SK-N-MC (cell line): ENCODE measurements at regions not wholly inside any gene's neighbourhood (a gene's known extent, or its start where the extent isn't known, plus 50 kb on each side); places are given as distances from the start of the nearest gene placed in this dataset.

ENCODE experiments used
- DNase-seq: peaks from one replicate; pipeline ENCODE4 v3.0.0-alpha.2; 2011; ENCODE audit warnings: low read depth, low spot score
- H3K27ac ChIP-seq: fragments of 200-600 bp; sonication (generic); 2 replicates; pipeline ENCODE4 v1.5.1; 2016; ENCODE audit warnings: mixed run types
- H3K36me3 ChIP-seq: fragments of 200-600 bp; sonication (generic); 2 replicates; pipeline ENCODE4 v1.6.1; 2017; ENCODE audit warnings: antibody characterized with exemption, low read length, mixed read lengths; ENCODE audit not compliant: insufficient read depth
- H3K4me3 ChIP-seq: fragments of 200-600 bp; sonication (generic); 2 replicates; pipeline ENCODE4 v1.5.1; 2016
- H3K9ac ChIP-seq: fragments of 200-600 bp; sonication (generic); 2 replicates; pipeline ENCODE4 v1.8.0; 2017; ENCODE audit warnings: mixed run types, mixed read lengths; ENCODE audit not compliant: insufficient read length
- H3K9me3 ChIP-seq: fragments of 200-600 bp; sonication (generic); 2 replicates; pipeline ENCODE4 v1.6.1; 2017; ENCODE audit warnings: low read depth, mild to moderate bottlenecking, antibody characterized with exemption, low read length, moderate library complexity, mixed read lengths
- EZH2 ChIP-seq: fragments of 200-600 bp; sonication (generic); IDR thresholded peaks from one replicate; pipeline ENCODE4 v1.6.1; 2017; ENCODE audit warnings: antibody characterized with exemption
- FOXP2 ChIP-seq: optimal IDR thresholded peaks from 2 replicates; pipeline ENCODE3; 2011; ENCODE audit warnings: mild to moderate bottlenecking, moderate library complexity; ENCODE audit not compliant: insufficient read depth; ENCODE audit errors: extremely low read length, control extremely low read depth
- POLR2AphosphoS5 ChIP-seq: IDR thresholded peaks from 2 replicates; pipeline ENCODE4 v1.6.1; 2012; ENCODE audit warnings: mild to moderate bottlenecking, low read depth, low read length, borderline replicate concordance

DNA sequence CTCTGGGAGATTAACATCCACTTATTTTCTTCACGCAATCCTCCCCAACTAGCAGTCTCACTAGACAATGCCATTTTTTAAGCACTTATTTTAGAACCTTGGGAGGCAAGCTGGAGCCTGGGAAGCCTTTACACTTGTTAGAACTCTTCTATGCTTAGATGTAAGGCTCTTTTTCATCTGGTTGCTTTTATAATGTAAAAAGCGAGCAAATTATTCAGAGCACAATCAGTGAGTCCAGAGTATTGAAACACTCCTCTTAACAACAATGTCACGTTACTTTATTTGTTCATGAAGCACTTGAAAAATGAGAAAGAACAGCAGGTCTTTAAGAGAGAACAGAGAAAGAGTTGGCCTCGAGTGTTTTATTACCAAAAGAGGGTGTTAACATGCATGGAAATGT, 84.1 kb upstream of the SLC8A1 start:
- Histone ChIP-seq H3K9ac (no peak overlapping the region), H3K9me3 (no peaks in the 10 kb centered on the region), H3K36me3 (no peaks in the 10 kb centered on the region), H3K27ac (no peak overlapping the region), H3K4me3 (no peak overlapping the region)
- no peak for DNase-seq
- TF ChIP-seq FOXP2 (no peak), EZH2 (no peak), POLR2AphosphoS5 (no peak)

DNA sequence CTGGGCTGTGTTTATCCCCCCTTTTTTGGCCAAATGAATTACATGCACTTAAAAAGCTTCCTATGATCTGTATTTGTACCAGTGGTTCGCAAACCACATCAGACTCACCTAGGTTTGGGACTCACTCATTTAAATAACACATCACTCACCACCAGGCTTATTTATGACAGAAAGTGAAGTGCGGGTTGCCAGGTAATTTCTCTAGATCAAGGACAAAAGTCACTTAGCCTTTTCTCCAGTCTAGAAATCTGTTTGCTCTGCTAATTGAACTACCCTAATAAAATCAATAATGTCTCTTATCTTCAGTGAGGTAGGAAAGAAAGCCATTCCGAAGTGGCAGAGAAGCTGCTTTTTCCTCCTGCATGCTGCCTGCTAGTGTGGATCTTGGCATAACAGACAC, 88.1 kb upstream of the SLC8A1 start:
- H3K9ac ChIP-seq = no peak overlapping the region
- H3K27ac ChIP-seq = no peak overlapping the region
- H3K4me3 ChIP-seq = no peak overlapping the region
- no peaks in the 10 kb centered on the region for H3K9me3 ChIP-seq
- no peak for DNase-seq
- H3K36me3 ChIP-seq = no peaks in the 10 kb centered on the region
- TF ChIP-seq POLR2AphosphoS5 = no peak
- TF ChIP-seq EZH2 = no peak
- TF ChIP-seq FOXP2 = no peak

DNA sequence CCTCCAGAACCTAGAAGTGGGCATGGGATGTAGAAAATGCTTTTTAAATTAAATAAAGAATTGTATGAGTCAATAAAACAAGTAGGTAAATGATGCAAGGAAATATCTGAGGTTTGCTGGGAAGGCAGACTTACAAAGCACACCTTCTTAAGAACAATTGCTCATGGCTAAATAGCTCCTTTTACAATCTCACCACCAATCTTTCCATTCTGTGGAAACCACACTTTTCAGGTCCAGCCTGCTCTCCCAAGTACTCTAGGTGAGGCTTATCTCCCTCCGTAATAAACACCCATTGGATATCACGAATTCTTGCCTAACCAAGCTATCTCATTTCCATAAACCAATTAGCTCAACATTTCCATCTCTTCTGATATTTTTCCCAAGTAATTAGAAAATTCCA, 91.5 kb upstream of the SLC8A1 start:
- H3K27ac ChIP-seq = no peak overlapping the region
- no peak for DNase-seq
- H3K36me3 ChIP-seq = no peaks in the 10 kb centered on the region
- H3K4me3 ChIP-seq = no peak overlapping the region
- H3K9me3 ChIP-seq = no peaks in the 10 kb centered on the region
- no peak overlapping the region for H3K9ac ChIP-seq
- no peak for TF ChIP-seq POLR2AphosphoS5

DNA sequence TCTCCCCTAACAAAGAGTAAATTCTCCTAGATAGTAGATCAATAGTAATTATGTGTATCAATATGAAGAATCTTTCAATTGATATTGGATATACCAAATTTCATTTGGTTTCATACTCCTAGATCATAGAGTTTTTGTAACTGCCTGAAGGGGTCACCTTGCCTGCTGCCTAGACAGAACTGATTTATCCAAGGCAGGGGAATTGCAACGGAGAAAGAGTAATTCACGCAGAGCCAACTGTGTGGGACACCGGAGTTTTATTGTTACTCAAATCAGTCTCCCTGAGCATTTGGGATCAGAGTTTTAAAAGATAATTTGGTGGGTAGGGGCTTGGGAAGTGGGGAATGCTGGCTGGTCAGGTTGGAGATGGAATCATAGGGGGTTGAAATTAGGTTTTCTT, 92.2 kb upstream of the SLC8A1 start:
- TF ChIP-seq POLR2AphosphoS5 = no peak
- TF ChIP-seq FOXP2 = no peak
- TF ChIP-seq EZH2 = no peak
- DNase-seq = no peak
- H3K4me3 ChIP-seq = no peak overlapping the region

DNA sequence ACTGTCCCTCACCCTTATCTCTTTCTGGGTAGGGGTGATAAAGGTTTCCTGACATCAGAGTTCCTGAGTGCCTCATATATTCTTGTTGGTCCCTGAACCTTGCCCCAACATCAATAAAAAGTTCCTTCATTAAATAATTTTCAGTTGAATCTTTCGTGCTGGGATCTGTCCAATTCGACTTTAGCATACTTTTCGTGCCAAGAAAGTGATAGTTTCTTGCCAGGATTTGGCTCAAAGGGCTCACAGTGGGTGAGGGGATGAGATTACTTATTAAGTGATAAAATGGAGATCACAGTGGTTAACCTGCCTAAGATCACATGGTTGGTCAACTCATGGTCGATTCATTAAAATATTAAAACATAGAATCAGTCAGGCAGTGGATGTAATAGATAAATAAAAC, 93.8 kb upstream of the SLC8A1 start:
- Histone ChIP-seq H3K9ac (no peak overlapping the region), H3K27ac (no peak overlapping the region), H3K4me3 (no peak overlapping the region), H3K9me3 (no peaks in the 10 kb centered on the region), H3K36me3 (no peaks in the 10 kb centered on the region)
- TF ChIP-seq FOXP2 (no peak), EZH2 (no peak), POLR2AphosphoS5 (no peak)
- DNase-seq = no peak

More for the DNA sequence above, 92.2 kb upstream of the SLC8A1 start:
- Histone ChIP-seq H3K9me3 (no peaks in the 10 kb centered on the region), H3K36me3 (no peaks in the 10 kb centered on the region), H3K9ac (no peak overlapping the region), H3K27ac (no peak overlapping the region)

DNA sequence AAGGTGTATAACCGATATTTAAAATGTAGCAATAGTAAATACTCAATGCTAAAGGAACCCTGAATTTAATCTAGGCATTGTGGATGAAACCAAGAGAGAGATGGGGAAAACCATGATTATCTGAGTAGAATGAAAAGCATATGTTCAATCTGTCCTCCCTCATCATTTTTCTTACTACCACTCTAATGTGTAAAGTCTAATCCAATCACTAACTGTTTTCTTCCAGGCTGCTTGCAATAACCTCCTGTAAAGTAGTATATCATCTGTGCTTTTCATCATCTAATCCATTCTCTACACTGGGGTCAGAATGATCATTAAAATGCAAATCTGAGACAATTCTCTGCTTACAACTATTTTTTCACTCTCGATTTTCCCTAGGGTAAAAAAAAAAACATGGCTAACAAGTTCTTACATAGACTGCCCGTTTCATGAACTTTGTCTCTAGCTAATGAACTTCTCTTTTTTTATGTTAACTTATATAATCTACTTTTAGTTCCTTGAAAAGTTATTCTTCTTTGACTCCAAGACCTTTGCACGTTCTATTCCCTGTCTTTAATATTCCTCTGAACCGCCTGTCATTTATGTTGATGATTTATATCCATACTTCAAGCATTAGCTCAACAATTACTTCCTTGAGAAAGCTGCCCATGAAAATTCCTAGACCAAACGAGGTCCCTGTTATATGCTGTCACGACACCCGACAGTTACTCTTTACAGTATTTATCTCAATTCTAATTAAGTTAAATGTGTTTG, 94.7 kb upstream of the SLC8A1 start:
- H3K9ac ChIP-seq = no peak overlapping the region
- no peaks in the 10 kb centered on the region for H3K9me3 ChIP-seq
- TF ChIP-seq FOXP2 (no peak), POLR2AphosphoS5 (no peak), EZH2 (no peak)
- no peaks in the 10 kb centered on the region for H3K36me3 ChIP-seq
- no peak overlapping the region for H3K4me3 ChIP-seq
- DNase-seq = no peak
- no peak overlapping the region for H3K27ac ChIP-seq

DNA sequence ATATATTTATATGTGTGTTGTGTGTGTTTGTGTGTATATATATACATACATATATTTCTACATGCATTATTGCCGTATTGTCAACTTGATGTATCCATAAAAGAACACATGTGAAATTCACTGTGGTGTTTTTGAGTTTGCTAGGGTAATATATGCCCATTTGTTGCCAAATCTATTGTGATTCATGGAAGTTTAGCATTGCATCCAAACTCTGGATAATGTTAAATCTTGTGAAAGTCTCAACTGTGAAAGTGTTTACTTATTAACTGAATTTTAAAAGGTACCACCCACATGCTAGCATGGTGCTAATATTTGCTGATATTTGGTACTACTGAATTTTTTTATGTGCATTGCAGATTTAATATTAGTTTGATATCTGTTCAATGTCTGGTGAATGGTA, 96.6 kb upstream of the SLC8A1 start:
- no peaks in the 10 kb centered on the region for H3K9me3 ChIP-seq
- no peak overlapping the region for H3K9ac ChIP-seq
- no peak overlapping the region for H3K27ac ChIP-seq
- no peak overlapping the region for H3K4me3 ChIP-seq
- no peak for DNase-seq
- TF ChIP-seq POLR2AphosphoS5 (no peak), EZH2 (no peak), FOXP2 (no peak)
- no peaks in the 10 kb centered on the region for H3K36me3 ChIP-seq

DNA sequence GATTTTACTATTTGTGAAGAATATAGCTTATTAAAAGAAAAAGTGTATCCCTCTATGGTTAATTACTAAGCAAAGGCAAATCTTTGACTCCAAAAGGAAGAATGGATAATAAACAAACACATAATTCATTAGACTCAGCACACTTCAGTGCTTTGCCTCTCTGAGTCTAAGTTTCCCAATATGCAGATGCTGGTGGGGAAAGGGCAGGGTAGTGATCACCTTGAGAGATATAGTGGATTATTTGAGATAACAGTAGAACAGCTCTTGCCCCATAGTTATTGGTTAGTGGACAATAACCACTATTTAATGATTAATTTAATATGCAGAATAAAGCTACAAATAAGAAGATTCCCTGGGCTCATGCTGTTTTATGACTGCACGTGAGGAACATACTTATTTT, 98.2 kb upstream of the SLC8A1 start:
- Histone ChIP-seq H3K27ac (no peak overlapping the region), H3K4me3 (no peak overlapping the region), H3K9ac (no peak overlapping the region), H3K36me3 (no peaks in the 10 kb centered on the region), H3K9me3 (no peaks in the 10 kb centered on the region)
- TF ChIP-seq POLR2AphosphoS5 (no peak), EZH2 (no peak), FOXP2 (no peak)
- DNase-seq = no peak

DNA sequence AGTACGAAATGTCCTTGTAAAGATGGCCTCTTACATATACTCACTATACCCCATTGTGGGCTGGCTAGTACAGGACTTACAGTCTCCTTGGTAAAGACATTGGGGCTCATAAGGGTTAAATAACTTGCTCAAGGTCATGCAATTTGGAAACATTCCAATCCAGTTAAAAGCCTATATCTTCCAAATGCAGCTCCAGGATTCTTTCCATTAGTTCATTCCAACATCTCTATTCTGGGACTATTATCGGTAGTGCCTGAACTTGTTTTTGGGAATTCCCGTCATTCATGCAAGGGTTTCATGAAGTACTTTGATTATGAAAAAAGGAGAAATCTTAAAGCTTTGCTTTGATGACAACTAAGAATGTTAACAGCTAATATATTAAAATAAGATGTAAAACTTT, 99.2 kb upstream of the SLC8A1 start:
- Histone ChIP-seq H3K4me3 (no peak overlapping the region), H3K36me3 (no peaks in the 10 kb centered on the region), H3K9ac (no peak overlapping the region), H3K27ac (no peak overlapping the region), H3K9me3 (no peaks in the 10 kb centered on the region)
- TF ChIP-seq EZH2 (no peak), FOXP2 (no peak), POLR2AphosphoS5 (no peak)
- no peak for DNase-seq
